ENCODE measurements at regions not wholly inside any gene's neighbourhood (a gene's known extent, or its start where the extent isn't known, plus 50 kb on each side); places are given as distances from the start of the nearest gene placed in this dataset.

DNA sequence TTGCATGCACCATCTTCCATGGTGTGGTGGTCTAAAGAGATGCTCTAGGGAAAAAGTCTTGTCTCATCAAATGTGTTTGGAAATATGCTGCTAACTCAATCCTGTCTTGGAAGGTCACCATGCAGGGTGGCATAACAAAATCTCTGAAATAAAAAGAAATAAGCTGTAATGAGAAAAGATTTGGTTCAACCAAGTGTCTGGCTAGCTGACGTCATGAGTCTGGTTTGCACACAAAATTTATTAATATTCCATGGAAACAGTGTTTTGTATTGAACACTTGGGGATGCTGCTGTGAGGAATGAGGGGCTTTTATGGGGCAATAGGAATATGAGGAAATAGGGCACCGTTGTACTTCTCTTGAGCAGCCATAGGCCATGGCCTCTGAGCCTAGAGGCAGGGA is 575.7 kb upstream of the CDH5 start:
- DNase-seq (ENCODE audit: low read depth in 1 of 2, low spot score in 1 of 2), result no peak
- Histone ChIP-seq H3K27me3 (ENCODE audit: insufficient read depth, poor library complexity, severe bottlenecking) (no peaks in the 10 kb centered on the region), H3K27ac (replicated peaks) (no peak overlapping the region), H3K4me3 (replicated peaks; ENCODE audit: insufficient read depth, low read length) (no peak overlapping the region)
- no peak for TF ChIP-seq GABPA (IDR thresholded peaks at IDR 0.05; ENCODE audit: low read depth)
- TF ChIP-seq, protein P1, sequence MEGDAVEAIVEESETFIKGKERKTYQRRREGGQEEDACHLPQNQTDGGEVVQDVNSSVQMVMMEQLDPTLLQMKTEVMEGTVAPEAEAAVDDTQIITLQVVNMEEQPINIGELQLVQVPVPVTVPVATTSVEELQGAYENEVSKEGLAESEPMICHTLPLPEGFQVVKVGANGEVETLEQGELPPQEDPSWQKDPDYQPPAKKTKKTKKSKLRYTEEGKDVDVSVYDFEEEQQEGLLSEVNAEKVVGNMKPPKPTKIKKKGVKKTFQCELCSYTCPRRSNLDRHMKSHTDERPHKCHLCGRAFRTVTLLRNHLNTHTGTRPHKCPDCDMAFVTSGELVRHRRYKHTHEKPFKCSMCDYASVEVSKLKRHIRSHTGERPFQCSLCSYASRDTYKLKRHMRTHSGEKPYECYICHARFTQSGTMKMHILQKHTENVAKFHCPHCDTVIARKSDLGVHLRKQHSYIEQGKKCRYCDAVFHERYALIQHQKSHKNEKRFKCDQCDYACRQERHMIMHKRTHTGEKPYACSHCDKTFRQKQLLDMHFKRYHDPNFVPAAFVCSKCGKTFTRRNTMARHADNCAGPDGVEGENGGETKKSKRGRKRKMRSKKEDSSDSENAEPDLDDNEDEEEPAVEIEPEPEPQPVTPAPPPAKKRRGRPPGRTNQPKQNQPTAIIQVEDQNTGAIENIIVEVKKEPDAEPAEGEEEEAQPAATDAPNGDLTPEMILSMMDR (IDR thresholded peaks at IDR 0.05; ENCODE audit: insufficient read depth, low read length), result no peak
- TF ChIP-seq SPI1 (IDR thresholded peaks at IDR 0.05; ENCODE audit: borderline replicate concordance, low read depth), result no peak
- TF ChIP-seq, protein P2, sequence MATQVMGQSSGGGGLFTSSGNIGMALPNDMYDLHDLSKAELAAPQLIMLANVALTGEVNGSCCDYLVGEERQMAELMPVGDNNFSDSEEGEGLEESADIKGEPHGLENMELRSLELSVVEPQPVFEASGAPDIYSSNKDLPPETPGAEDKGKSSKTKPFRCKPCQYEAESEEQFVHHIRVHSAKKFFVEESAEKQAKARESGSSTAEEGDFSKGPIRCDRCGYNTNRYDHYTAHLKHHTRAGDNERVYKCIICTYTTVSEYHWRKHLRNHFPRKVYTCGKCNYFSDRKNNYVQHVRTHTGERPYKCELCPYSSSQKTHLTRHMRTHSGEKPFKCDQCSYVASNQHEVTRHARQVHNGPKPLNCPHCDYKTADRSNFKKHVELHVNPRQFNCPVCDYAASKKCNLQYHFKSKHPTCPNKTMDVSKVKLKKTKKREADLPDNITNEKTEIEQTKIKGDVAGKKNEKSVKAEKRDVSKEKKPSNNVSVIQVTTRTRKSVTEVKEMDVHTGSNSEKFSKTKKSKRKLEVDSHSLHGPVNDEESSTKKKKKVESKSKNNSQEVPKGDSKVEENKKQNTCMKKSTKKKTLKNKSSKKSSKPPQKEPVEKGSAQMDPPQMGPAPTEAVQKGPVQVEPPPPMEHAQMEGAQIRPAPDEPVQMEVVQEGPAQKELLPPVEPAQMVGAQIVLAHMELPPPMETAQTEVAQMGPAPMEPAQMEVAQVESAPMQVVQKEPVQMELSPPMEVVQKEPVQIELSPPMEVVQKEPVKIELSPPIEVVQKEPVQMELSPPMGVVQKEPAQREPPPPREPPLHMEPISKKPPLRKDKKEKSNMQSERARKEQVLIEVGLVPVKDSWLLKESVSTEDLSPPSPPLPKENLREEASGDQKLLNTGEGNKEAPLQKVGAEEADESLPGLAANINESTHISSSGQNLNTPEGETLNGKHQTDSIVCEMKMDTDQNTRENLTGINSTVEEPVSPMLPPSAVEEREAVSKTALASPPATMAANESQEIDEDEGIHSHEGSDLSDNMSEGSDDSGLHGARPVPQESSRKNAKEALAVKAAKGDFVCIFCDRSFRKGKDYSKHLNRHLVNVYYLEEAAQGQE (IDR thresholded peaks at IDR 0.05; ENCODE audit: insufficient replicate concordance, low read depth), result no peak
- TF ChIP-seq POLR2AphosphoS5 (IDR thresholded peaks at IDR 0.05; ENCODE audit: low read depth), result no peak

DNA sequence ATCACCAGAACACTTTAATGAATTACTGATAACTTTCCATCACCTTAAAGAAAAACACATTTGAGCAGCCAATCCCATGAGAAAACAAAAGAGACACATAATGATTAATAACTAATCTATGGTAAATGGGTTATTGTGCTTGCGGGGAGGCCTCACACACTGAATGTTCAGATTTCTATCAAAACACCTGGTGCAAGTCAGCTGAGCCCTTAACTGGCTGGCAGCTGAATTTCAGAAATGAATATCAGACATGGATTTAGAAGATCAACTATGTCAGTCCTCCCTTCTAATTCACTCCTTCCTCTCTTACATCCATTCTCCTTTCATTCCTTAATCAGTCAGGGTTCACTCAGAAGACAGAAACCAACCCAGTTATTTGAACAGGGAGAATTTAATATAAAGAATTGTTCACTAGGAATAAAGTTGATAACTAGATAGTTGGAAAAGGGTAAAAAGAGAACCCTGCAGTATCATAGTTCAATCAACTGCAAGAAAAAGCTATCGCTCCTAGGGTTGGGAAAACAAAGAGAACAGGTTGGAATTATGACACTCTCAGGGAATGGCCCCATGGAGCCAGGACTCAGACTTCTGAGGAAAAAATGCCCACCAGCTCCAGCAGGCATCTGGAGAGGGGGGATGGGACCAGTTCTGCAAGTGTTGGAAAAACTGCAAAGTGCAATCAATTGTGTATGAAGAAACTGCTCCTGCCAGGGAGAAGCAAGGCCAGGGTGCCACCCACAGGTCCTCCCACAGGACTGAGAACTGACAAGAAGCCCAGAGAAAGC is 577.1 kb upstream of the CDH5 start:
- Histone ChIP-seq H3K4me3 (replicated peaks; ENCODE audit: insufficient read depth, low read length) (no peak overlapping the region), H3K27me3 (ENCODE audit: insufficient read depth, poor library complexity, severe bottlenecking) (no peaks in the 10 kb centered on the region), H3K27ac (replicated peaks) (no peak overlapping the region)
- no peak for TF ChIP-seq GABPA (IDR thresholded peaks at IDR 0.05; ENCODE audit: low read depth)
- TF ChIP-seq, protein P1 (IDR thresholded peaks at IDR 0.05; ENCODE audit: insufficient read depth, low read length), result no peak
- no peak for TF ChIP-seq POLR2AphosphoS5 (IDR thresholded peaks at IDR 0.05; ENCODE audit: low read depth)
- TF ChIP-seq SPI1 (IDR thresholded peaks at IDR 0.05; ENCODE audit: borderline replicate concordance, low read depth), result no peak
- TF ChIP-seq, protein P2 (IDR thresholded peaks at IDR 0.05; ENCODE audit: insufficient replicate concordance, low read depth), result no peak
- no peak for DNase-seq (ENCODE audit: low read depth in 1 of 2, low spot score in 1 of 2)

DNA sequence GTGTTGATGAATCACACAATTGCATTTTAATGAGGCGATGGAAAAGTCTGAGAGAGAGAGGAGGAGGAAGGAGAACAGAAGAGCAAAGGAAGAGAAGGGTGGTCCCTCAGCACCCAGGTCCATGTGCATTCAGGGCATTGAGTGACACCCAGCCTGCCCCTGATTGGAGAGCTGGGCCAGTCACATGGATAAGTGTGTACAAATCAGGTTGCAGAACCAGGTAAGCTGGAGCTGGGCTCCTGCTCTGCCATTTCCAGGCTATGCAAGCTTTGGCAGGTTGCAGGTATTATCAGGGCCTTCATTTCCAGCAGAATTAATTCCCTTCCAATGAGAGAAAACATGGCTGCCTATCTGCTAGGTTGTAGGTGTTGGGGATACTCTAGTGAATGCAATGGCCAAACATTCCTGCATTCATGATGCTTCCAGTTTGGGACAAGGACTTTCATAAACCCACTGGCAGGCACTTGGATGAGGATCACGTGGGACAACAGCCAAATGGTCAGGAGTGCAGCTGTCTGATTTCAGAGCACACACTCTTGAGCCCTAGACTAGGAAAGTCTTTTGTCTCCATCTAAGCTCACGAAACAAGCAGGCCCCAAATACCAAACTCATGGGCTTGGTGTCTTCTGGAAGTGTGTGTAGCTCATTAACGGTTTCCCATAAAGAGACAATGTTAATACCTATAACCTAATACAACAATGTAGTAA is 577.9 kb upstream of the CDH5 start:
- no peak for DNase-seq (ENCODE audit: low read depth in 1 of 2, low spot score in 1 of 2)
- H3K27me3 ChIP-seq (ENCODE audit: insufficient read depth, poor library complexity, severe bottlenecking), result no peaks in the 10 kb centered on the region
- H3K27ac ChIP-seq (replicated peaks), result no peak overlapping the region
- TF ChIP-seq, protein P2 (IDR thresholded peaks at IDR 0.05; ENCODE audit: insufficient replicate concordance, low read depth), result no peak
- no peak for TF ChIP-seq SPI1 (IDR thresholded peaks at IDR 0.05; ENCODE audit: borderline replicate concordance, low read depth)
- no peak for TF ChIP-seq POLR2AphosphoS5 (IDR thresholded peaks at IDR 0.05; ENCODE audit: low read depth)
- TF ChIP-seq GABPA (IDR thresholded peaks at IDR 0.05; ENCODE audit: low read depth), result no peak
- TF ChIP-seq, protein P1 (IDR thresholded peaks at IDR 0.05; ENCODE audit: insufficient read depth, low read length), result no peak
- H3K4me3 ChIP-seq (replicated peaks; ENCODE audit: insufficient read depth, low read length), result no peak overlapping the region
